GM19468 (cell line): ENCODE measurements at regions not wholly inside any gene's neighbourhood (a gene's known extent, or its start where the extent isn't known, plus 50 kb on each side); places are given as distances from the start of the nearest gene placed in this dataset.

Experiments
- ATAC-seq: cut with Tn5 transposase; IDR thresholded peaks from one replicate; pipeline ENCODE4 v1.9.1; 2021; ENCODE audit warnings: mild to moderate bottlenecking, moderate library complexity, moderate number of reproducible peaks; ENCODE audit not compliant: unreplicated experiment; ENCODE audit errors: extremely low read depth

- ATAC-seq = no peak
These were observed 172.5 kb upstream of the MIR17HG start for GRCh38 chr13:91174886-91175501.

- ATAC-seq = no peak
These were observed 169.4 kb upstream of the MIR17HG start for GRCh38 chr13:91178099-91178498.

GRCh38 chr13:91181892-91182291 is 165.6 kb upstream of the MIR17HG start:
- no peak for ATAC-seq

GRCh38 chr13:91184244-91184926 is 163.1 kb upstream of the MIR17HG start:
- ATAC-seq = no peak

GRCh38 chr13:91185294-91185863 is 162.1 kb upstream of the MIR17HG start:
- no peak for ATAC-seq

GRCh38 chr13:91187522-91187921 is 160.0 kb upstream of the MIR17HG start:
- no peak for ATAC-seq

GRCh38 chr13:91189506-91189905 is 158.0 kb upstream of the MIR17HG start:
- no peak for ATAC-seq

GRCh38 chr13:91193358-91193757 is 154.1 kb upstream of the MIR17HG start:
- ATAC-seq = no peak

- ATAC-seq = no peak
These were observed 151.7 kb upstream of the MIR17HG start for GRCh38 chr13:91195789-91196188.

GRCh38 chr13:91196958-91197357 is 150.5 kb upstream of the MIR17HG start:
- no peak for ATAC-seq

- ATAC-seq = no peak
These were observed 147.6 kb upstream of the MIR17HG start for GRCh38 chr13:91199866-91200265.

- no peak for ATAC-seq
These were observed 147.0 kb upstream of the MIR17HG start for GRCh38 chr13:91200486-91200885.

GRCh38 chr13:91203430-91203829 is 144.1 kb upstream of the MIR17HG start:
- ATAC-seq = no peak

GRCh38 chr13:91207261-91207660 is 140.2 kb upstream of the MIR17HG start:
- ATAC-seq = no peak

GRCh38 chr13:91211510-91211909 is 136.0 kb upstream of the MIR17HG start:
- ATAC-seq = no peak

- ATAC-seq = no peak
These were observed 135.3 kb upstream of the MIR17HG start for GRCh38 chr13:91212231-91212630.

GRCh38 chr13:91214031-91214430 is 133.5 kb upstream of the MIR17HG start:
- ATAC-seq = no peak

GRCh38 chr13:91216928-91217700 is 130.4 kb upstream of the MIR17HG start:
- ATAC-seq = no peak

GRCh38 chr13:91219201-91219600 is 128.3 kb upstream of the MIR17HG start:
- ATAC-seq = no peak

- no peak for ATAC-seq
These were observed 126.6 kb upstream of the MIR17HG start for GRCh38 chr13:91220872-91221271.

- ATAC-seq = no peak
These were observed 119.4 kb upstream of the MIR17HG start for GRCh38 chr13:91228108-91228507.
